ENCODE measurements at regions not wholly inside any gene's neighbourhood (a gene's known extent, or its start where the extent isn't known, plus 50 kb on each side); places are given as distances from the start of the nearest gene placed in this dataset.

DNA sequence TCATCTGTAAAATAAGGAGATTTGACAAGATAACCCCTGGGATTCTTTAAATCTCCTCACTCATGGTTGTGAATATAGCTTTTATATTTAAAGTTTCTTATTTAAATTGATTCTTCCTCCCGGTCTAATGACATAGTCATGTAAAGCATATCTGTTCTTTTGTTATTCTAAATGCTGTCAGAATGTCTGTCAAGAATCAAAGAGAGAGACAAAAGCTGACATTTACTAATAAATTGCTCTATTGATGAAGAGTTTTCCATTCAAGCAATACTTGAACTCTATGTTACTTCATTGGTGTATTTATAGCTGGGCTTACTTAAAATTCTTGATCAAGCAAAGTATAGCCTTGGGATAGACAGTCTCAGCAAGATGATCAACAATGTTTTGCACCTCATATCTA is 865.8 kb downstream of the TBC1D32 start (continued):
- TF ChIP-seq, protein P1, sequence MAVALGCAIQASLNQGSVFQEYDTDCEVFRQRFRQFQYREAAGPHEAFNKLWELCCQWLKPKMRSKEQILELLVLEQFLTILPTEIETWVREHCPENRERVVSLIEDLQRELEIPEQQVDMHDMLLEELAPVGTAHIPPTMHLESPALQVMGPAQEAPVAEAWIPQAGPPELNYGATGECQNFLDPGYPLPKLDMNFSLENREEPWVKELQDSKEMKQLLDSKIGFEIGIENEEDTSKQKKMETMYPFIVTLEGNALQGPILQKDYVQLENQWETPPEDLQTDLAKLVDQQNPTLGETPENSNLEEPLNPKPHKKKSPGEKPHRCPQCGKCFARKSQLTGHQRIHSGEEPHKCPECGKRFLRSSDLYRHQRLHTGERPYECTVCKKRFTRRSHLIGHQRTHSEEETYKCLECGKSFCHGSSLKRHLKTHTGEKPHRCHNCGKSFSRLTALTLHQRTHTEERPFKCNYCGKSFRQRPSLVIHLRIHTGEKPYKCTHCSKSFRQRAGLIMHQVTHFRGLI (CRISPR knock-in tag; IDR thresholded peaks at IDR 0.05) = no peak
- TF ChIP-seq ZNF174 (CRISPR knock-in tag; IDR thresholded peaks at IDR 0.05) = no peak

- DNase-seq (ENCODE audit: extremely low read depth in 1 of 4, low spot score in 3 of 4) = no peak
- Histone ChIP-seq H3K36me3 (ENCODE audit: control insufficient read depth, insufficient read depth, low read length) (no peaks in the 10 kb centered on the region), H3K27me3 (ENCODE audit: control insufficient read depth in 2 of 2, insufficient read depth in 2 of 2, low read length in 2 of 2) (no peaks in the 10 kb centered on the region), H3K4me1 (replicated peaks in 1 of 2; ENCODE audit: control insufficient read depth in 2 of 2, insufficient read depth in 2 of 2, low read length in 2 of 2) (no peaks in the 10 kb centered on the region), H4K20me1 (replicated peaks; ENCODE audit: control insufficient read depth, insufficient read depth, low read length) (no peaks in the 10 kb centered on the region), H3K27ac (ENCODE audit: extremely low read depth, low read depth, low read length) (no peak overlapping the region), H3K9ac (ENCODE audit: insufficient read depth in 1 of 2, low read depth in 2 of 2, low read length in 2 of 2) (no peak overlapping the region), H3K4me2 (ENCODE audit: insufficient read depth, low read length) (no peak overlapping the region), H3K9me3 (replicated peaks; ENCODE audit: control insufficient read depth, insufficient read depth, low read depth, low read length) (no peaks in the 10 kb centered on the region), H3K4me3 (no peak overlapping the region), H3K9me1 (ENCODE audit: control insufficient read depth, insufficient read depth, low read length) (no peaks in the 10 kb centered on the region), H2AFZ (ENCODE audit: low read depth, low read length) (no peak overlapping the region), H3K79me2 (ENCODE audit: control insufficient read depth, insufficient read depth, low read length) (no peaks in the 10 kb centered on the region)
- no peak for ATAC-seq
- TF ChIP-seq NCOA6 (IDR thresholded peaks at IDR 0.05) (no peak), GTF2A2 (tag; IDR thresholded peaks at IDR 0.05) (no peak), SRF (CRISPR knock-in tag; IDR thresholded peaks at IDR 0.05) (no peak), HDAC2 (IDR thresholded peaks at IDR 0.05) (no peak), TAL1 (IDR thresholded peaks at IDR 0.05) (no peak), SIRT6 (IDR thresholded peaks at IDR 0.05; ENCODE audit: low read depth, low read length) (no peak), CHD4 (IDR thresholded peaks at IDR 0.05; ENCODE audit: insufficient read depth, insufficient replicate concordance, low read depth, low read length, poor library complexity, severe bottlenecking) (no peak), RBM25 (IDR thresholded peaks at IDR 0.05; ENCODE audit: low read depth, low read length, severe bottlenecking) (no peak), BRF2 (IDR thresholded peaks at IDR 0.05; ENCODE audit: borderline replicate concordance, insufficient read depth, insufficient read length) (no peak), SP1 (CRISPR knock-in tag; IDR thresholded peaks at IDR 0.05) (no peak), PRPF4 (IDR thresholded peaks at IDR 0.05; ENCODE audit: insufficient read depth, low read depth, low read length, poor library complexity, severe bottlenecking) (no peak), ZNF121 (CRISPR knock-in tag; conservative IDR thresholded peaks at IDR 0.05) (no peak)
- TF ChIP-seq, protein P2, sequence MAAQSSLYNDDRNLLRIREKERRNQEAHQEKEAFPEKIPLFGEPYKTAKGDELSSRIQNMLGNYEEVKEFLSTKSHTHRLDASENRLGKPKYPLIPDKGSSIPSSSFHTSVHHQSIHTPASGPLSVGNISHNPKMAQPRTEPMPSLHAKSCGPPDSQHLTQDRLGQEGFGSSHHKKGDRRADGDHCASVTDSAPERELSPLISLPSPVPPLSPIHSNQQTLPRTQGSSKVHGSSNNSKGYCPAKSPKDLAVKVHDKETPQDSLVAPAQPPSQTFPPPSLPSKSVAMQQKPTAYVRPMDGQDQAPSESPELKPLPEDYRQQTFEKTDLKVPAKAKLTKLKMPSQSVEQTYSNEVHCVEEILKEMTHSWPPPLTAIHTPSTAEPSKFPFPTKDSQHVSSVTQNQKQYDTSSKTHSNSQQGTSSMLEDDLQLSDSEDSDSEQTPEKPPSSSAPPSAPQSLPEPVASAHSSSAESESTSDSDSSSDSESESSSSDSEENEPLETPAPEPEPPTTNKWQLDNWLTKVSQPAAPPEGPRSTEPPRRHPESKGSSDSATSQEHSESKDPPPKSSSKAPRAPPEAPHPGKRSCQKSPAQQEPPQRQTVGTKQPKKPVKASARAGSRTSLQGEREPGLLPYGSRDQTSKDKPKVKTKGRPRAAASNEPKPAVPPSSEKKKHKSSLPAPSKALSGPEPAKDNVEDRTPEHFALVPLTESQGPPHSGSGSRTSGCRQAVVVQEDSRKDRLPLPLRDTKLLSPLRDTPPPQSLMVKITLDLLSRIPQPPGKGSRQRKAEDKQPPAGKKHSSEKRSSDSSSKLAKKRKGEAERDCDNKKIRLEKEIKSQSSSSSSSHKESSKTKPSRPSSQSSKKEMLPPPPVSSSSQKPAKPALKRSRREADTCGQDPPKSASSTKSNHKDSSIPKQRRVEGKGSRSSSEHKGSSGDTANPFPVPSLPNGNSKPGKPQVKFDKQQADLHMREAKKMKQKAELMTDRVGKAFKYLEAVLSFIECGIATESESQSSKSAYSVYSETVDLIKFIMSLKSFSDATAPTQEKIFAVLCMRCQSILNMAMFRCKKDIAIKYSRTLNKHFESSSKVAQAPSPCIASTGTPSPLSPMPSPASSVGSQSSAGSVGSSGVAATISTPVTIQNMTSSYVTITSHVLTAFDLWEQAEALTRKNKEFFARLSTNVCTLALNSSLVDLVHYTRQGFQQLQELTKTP (IDR thresholded peaks at IDR 0.05; ENCODE audit: low read depth in 1 of 2, partially characterized antibody in 2 of 2) = no peak
- in situ Hi-C loops (cut with MboI) = no loop called here
- BruUV-seq (replicated peaks) = no TSS peak
- intact Hi-C loops (cut with micrococcal nuclease) = no loop called here
- CTCF ChIA-PET (ENCODE audit: low intra/inter-chr PET ratio) = no interaction called here
- POLR2A ChIA-PET = no interaction called here
- no peak for FAIRE-seq
Measured at GRCh38 chr6:120451508-120451907, 882.8 kb downstream of the TBC1D32 start.
